ENCODE measurements at regions not wholly inside any gene's neighbourhood (a gene's known extent, or its start where the extent isn't known, plus 50 kb on each side); places are given as distances from the start of the nearest gene placed in this dataset.

GRCh38 chr5:106363578-106363977 is 1307.2 kb downstream of the EFNA5 start:
- TF ChIP-seq GATA3 (IDR thresholded peaks at IDR 0.05; ENCODE audit: low read depth, low read length) (no peak), GATA2 (IDR thresholded peaks at IDR 0.05; ENCODE audit: low read depth, low read length) (no peak)
